OCI-LY1 (cell line): ENCODE measurements at regions not wholly inside any gene's neighbourhood (a gene's known extent, or its start where the extent isn't known, plus 50 kb on each side); places are given as distances from the start of the nearest gene placed in this dataset.

Source experiments
- H2AFZ ChIP-seq: fragments of 200-600 bp; sonication (generic), shearing (Covaris generic); 2 replicates; pipeline ENCODE4 v1.6.0; 2014; ENCODE audit warnings: antibody characterized with exemption, mild to moderate bottlenecking, low read length
- H3F3A ChIP-seq: fragments of 200-600 bp; sonication (generic), shearing (Covaris generic); 2 replicates; pipeline ENCODE4 v1.6.0; 2014; ENCODE audit warnings: mild to moderate bottlenecking, antibody characterized with exemption, low read length, moderate library complexity; ENCODE audit not compliant: insufficient read depth
- H3K27ac ChIP-seq: fragments of 200-600 bp; sonication (generic); 2 replicates; pipeline ENCODE4 v1.5.1; 2014; ENCODE audit warnings: low read length, mixed run types, mild to moderate bottlenecking, low read depth; ENCODE audit not compliant: poor library complexity, severe bottlenecking
- H3K27me3 ChIP-seq: fragments of 200-600 bp; sonication (generic); 2 replicates; pipeline ENCODE4 v1.6.0; 2014; ENCODE audit warnings: antibody characterized with exemption, mild to moderate bottlenecking, low read length, moderate library complexity; ENCODE audit not compliant: insufficient read depth
- H3K36me3 ChIP-seq: fragments of 200-600 bp; sonication (generic); 2 replicates; pipeline ENCODE4 v1.6.1; 2014; ENCODE audit warnings: mild to moderate bottlenecking, antibody characterized with exemption, low read length, moderate library complexity, mixed read lengths; ENCODE audit not compliant: insufficient read depth
- H3K4me1 ChIP-seq: fragments of 200-600 bp; sonication (generic); 2 replicates; pipeline ENCODE4 v1.5.1; 2014; ENCODE audit warnings: mild to moderate bottlenecking, low read length, moderate library complexity; ENCODE audit not compliant: insufficient read depth, severe bottlenecking
- H3K4me2 ChIP-seq: fragments of 200-600 bp; sonication (generic), shearing (Covaris generic); 2 replicates; pipeline ENCODE4 v1.6.1; 2014; ENCODE audit warnings: low read length
- H3K4me3 ChIP-seq: fragments of 200-600 bp; sonication (generic); 2 replicates; pipeline ENCODE4 v1.5.1; 2014; ENCODE audit warnings: low read length, low read depth, mild to moderate bottlenecking, mixed read lengths; ENCODE audit not compliant: poor library complexity, severe bottlenecking
- H3K79me2 ChIP-seq: fragments of 200-600 bp; shearing (Covaris generic); 2 replicates; pipeline ENCODE4 v1.6.1; 2016; ENCODE audit warnings: mixed run types, low read length, mixed read lengths; ENCODE audit not compliant: insufficient read depth
- H3K9ac ChIP-seq: fragments of 200-600 bp; sonication (generic), shearing (Covaris generic); 2 replicates; pipeline ENCODE4 v1.6.1; 2014; ENCODE audit warnings: mild to moderate bottlenecking, low read length, mixed read lengths
- H3K9me2 ChIP-seq: fragments of 200-600 bp; sonication (generic), shearing (Covaris generic); 2 replicates; pipeline ENCODE4 v1.6.1; 2014; ENCODE audit warnings: low read depth, mild to moderate bottlenecking, low read length, mixed read lengths
- H3K9me3 ChIP-seq: fragments of 200-600 bp; shearing (Covaris generic); 2 replicates; pipeline ENCODE4 v1.6.1; 2014; ENCODE audit warnings: low read length, mixed read lengths
- H4K20me1 ChIP-seq: fragments of 200-600 bp; sonication (generic), shearing (Covaris generic); 2 replicates; pipeline ENCODE4 v1.6.0; 2016; ENCODE audit warnings: mild to moderate bottlenecking, low read length; ENCODE audit not compliant: insufficient read depth
- CTCF ChIP-seq: fragments of 200-600 bp; sonication (generic), shearing (Covaris generic); IDR thresholded peaks from 2 replicates; pipeline ENCODE4 v1.5.1; 2017; ENCODE audit warnings: mild to moderate bottlenecking, antibody characterized with exemption, low read length, moderate library complexity, mixed read lengths
- EZH2 ChIP-seq: fragments of 200-600 bp; sonication (generic), shearing (Covaris generic); IDR thresholded peaks from 2 replicates; pipeline ENCODE4 v1.8.0; 2017; ENCODE audit warnings: borderline replicate concordance, mixed run types, mild to moderate bottlenecking, antibody characterized with exemption, low read length, moderate library complexity, mixed read lengths

DNA sequence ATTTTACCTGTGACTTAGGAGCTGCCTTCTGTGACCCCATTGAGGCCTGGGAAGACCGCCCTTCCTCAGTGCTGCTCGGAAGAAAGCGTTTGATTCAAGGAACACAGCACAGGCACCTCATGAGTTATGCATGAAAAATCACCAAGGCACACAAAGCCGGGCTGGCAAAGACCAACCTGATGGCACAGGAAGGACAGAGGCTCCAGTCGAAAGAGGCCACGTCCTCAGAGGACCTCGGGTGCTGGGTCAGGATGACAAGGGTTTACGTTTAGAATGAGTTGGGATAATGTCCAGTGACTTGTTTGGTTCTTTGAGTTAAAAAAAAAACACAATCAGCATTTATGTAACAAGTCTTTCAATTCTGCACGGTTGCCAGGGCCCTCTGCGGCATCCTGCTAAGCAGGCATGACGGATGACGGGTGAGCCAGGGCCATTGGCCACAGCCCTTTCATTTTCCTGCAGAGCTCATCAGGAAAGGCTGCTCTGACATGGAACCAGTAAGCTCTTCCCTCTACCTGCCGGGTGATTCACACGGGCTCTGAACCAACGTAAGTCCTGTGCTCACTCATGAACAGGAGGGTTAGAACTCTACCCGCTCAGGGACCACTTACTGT, 112.8 kb downstream of the DACT2 start:
- no peaks in the 10 kb centered on the region for H3F3A ChIP-seq
- H3K36me3 ChIP-seq: no peaks in the 10 kb centered on the region
- TF ChIP-seq CTCF: no peak
- TF ChIP-seq EZH2: no peak
- H4K20me1 ChIP-seq: no peaks in the 10 kb centered on the region
- H3K27me3 ChIP-seq: no peaks in the 10 kb centered on the region
- no peak overlapping the region for H2AFZ ChIP-seq
- no peak overlapping the region for H3K9ac ChIP-seq
- H3K4me1 ChIP-seq: no peaks in the 10 kb centered on the region
- H3K9me3 ChIP-seq: no peaks in the 10 kb centered on the region
- H3K4me2 ChIP-seq: no peak overlapping the region
- no peak overlapping the region for H3K27ac ChIP-seq
- H3K79me2 ChIP-seq: no peaks in the 10 kb centered on the region
- H3K9me2 ChIP-seq: no peaks in the 10 kb centered on the region
- no peak overlapping the region for H3K4me3 ChIP-seq

DNA sequence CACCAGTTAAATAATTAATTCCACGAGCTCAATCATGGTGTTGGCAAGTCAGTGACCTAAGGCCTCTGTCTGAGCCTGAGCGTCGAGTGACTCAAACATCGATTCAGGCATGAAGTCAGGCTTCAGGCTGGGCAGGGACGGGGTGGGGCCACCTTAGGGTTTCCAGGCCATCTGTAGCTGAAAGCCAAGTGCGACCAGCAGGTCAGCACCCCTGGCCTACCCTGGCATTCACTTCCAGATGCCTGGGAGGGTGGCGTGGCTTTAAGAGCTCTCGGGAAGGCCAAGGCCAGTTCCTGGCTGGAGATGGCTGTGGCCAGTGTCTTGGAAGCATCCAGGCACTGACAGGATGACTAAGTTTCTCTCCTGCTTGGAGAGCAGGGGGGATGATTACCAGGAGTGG, 113.4 kb downstream of the DACT2 start:
- Histone ChIP-seq H3K9ac (no peak overlapping the region), H2AFZ (no peak overlapping the region), H3K79me2 (no peaks in the 10 kb centered on the region), H3K4me2 (no peak overlapping the region), H3K36me3 (no peaks in the 10 kb centered on the region), H3K9me2 (no peaks in the 10 kb centered on the region), H3K27me3 (no peaks in the 10 kb centered on the region), H3K27ac (no peak overlapping the region), H3K4me3 (no peak overlapping the region), H4K20me1 (no peaks in the 10 kb centered on the region), H3K4me1 (no peaks in the 10 kb centered on the region), H3K9me3 (no peaks in the 10 kb centered on the region), H3F3A (no peaks in the 10 kb centered on the region)
- TF ChIP-seq CTCF: no peak

GRCh38 chr6:168201799-168202198, 117.8 kb downstream of the DACT2 start:
- H3K4me1 ChIP-seq: no peaks in the 10 kb centered on the region
- no peaks in the 10 kb centered on the region for H4K20me1 ChIP-seq
- H3K9me3 ChIP-seq: no peaks in the 10 kb centered on the region
- H3K36me3 ChIP-seq: no peaks in the 10 kb centered on the region
- H3K27me3 ChIP-seq: no peaks in the 10 kb centered on the region; the same call in 1 of the 2 replicates
- H3F3A ChIP-seq: no peaks in the 10 kb centered on the region
- H3K27ac ChIP-seq: no peak overlapping the region
- no peak overlapping the region for H3K9ac ChIP-seq
- H2AFZ ChIP-seq: no peak overlapping the region
- no peak for TF ChIP-seq CTCF
- H3K4me3 ChIP-seq: no peak overlapping the region
- H3K4me2 ChIP-seq: no peak overlapping the region
- no peaks in the 10 kb centered on the region for H3K79me2 ChIP-seq
- H3K9me2 ChIP-seq: no peaks in the 10 kb centered on the region
